HG02798 (cell line): ENCODE measurements at regions not wholly inside any gene's neighbourhood (a gene's known extent, or its start where the extent isn't known, plus 50 kb on each side); places are given as distances from the start of the nearest gene placed in this dataset.

Experiments used
- ATAC-seq: cut with Tn5 transposase; IDR thresholded peaks from one replicate; pipeline ENCODE4 v1.9.1; 2021; ENCODE audit warnings: mild to moderate bottlenecking; ENCODE audit not compliant: unreplicated experiment, poor library complexity

DNA sequence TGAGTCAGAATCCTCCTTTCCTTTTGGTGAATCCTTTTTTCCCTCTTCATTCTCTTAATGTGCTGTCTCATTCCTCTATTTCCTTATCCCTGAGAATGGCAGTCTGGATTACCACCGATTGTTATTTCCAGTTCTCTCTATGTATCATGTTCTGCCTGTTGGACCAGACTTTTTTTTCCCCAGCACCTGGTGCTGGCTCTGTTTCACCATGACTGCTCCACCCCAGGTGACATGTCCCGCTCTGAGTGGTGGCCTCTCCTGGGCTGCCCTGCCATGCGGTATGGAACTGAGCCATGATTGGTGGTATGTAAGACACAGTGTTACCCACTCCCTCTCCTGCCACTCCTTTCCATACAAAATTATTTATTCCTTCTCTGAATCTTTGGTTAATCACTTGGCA lies 399.9 kb downstream of the GATA3 start:
- no peak for ATAC-seq

DNA sequence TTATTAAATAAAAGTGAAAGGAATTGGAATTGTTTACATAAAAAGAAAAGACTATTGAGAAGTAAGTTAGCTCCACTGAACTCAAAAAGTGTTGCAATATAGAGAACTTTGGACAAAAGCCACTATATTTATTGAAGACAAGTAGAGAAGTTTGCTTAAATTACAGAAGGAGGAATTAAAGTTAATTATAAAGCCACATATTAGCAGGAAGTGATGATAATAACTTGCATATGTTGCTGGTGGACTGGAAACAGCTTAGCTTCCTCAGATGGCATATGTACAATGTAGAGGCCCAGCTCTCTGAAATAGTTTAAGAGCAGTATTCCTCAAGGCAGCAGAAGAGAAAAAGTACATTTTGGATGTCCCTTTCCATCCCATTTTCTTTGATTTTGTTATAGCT lies 400.7 kb downstream of the GATA3 start:
- ATAC-seq: no peak

DNA sequence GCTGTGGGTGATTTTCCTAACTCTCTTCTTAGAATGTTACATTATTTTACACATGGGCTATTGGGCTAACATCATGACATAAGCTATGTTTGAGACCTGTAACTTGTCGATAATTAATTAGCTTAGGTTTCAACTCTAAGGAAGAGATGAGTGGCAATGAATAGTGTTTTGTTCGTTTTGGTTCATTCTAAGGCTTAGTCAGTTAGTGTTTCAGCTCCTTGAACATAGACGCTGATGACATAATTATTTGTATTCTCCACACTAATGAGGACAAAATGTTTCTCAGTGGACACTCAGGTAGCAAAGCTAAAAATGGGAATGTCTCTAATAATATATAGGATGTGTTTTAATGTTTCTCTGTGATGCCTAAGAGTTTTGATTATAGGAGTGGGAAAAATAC lies 401.9 kb downstream of the GATA3 start:
- ATAC-seq: no peak

DNA sequence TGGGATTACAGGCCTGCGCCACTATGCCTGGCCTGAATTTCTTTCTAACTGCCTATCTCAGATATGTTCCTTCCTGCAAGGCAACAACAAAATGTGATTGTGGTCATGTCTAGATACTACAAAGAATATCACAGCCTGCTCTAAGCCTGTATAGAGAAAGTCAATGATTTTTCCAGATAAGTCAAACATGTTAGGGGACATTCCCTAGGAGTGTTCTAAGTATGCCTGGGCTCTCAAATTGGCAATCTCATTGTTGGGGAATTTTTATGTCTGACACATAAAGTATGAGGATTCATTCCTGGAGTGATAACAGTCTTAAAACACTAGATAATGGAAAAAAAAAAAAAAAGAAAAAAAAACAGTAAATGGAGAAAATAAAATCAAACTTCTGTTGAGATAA lies 406.1 kb downstream of the GATA3 start:
- ATAC-seq: no peak

DNA sequence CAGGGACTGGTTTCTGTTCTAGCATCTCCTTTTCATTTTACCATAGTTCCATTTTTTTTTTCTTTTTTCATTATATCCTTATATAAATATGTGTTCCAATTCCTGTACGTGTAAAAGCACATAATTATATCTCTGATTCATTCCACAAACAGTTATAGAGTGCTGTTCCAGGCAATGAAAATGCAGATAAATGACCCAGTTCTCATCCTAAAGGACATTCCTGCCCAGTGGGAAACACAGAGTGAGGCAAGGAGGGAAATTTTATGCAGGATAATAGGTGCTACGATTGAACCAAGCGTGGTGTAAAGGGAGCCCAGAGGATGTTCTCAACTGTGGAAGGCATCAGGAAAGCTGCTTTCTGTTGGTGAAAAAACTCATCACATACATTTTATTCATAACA lies 408.1 kb downstream of the GATA3 start:
- ATAC-seq: no peak

DNA sequence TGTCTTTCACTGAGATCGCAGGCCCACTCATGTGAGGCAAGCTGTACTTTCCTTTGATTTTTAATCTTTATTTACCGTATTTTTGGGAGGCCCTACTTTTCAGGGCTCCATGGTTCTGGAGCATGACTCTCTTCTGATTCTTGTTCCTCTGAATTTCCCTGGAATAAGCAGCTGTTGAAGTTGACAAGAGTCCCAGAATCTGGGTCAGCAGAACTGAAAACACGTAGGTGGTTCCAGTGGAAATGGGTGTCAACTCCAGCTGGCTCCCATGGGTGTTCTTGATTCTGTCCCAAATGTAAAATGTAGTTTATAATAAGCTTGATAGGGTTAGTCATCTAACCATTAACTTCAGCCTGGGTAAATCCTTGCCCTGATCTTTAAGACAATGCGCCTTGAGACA lies 409.4 kb downstream of the GATA3 start:
- ATAC-seq: no peak

DNA sequence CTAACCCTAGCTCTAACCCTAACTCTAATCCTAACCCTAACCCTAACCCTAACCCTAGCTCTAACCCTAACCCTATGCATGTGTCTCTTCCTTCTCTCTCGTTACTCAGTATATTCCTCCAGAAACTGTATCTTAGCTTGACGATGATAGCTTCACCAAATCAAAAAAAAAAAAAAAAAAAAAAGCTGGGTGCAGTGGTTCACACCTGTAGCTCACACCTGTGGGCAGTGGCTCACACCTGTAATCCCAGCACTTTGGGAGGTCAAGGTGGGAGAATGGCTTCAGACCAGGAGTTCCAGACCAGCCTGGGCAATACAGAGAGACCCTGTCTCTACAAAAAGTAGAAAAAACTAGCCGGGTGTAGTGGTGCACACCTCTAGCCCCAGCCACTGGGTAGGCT lies 414.0 kb downstream of the GATA3 start:
- ATAC-seq: no peak

DNA sequence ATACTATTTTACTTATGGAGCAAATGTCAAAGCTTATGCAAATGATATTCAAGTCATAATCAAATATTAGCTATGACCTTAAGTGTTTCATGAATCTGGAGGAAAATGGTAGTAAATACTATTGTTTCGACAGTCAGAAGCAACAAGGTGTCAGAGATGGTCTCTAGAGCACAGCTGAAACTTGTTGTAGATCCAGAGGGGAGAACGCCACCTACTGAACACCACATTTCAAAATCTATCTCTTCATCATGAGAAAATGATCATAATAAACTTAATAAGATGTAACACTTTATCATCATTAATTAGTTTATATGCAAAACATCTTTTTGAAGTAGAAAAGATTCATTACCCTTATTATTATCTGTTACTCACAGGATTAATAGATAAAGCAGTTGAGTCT lies 418.7 kb downstream of the GATA3 start:
- no peak for ATAC-seq

DNA sequence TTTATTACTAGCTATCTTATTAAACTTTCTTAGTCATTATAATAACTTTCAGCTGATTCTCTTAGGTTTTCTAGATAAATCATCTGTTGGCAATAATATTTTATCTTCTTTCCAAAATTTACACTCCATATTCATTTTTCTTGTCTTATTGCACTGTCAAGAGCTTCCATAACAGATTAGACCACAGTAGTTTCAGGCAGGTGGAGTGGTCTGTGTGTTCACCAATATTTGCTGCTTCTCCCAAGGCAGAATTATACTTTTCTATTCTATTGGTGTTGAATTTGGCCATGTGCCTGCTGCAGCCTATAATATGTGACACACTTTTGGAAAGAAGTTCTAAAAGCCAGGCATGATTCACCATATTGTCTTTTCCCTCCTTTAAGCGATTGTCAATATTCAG lies 422.8 kb downstream of the GATA3 start:
- no peak for ATAC-seq

DNA sequence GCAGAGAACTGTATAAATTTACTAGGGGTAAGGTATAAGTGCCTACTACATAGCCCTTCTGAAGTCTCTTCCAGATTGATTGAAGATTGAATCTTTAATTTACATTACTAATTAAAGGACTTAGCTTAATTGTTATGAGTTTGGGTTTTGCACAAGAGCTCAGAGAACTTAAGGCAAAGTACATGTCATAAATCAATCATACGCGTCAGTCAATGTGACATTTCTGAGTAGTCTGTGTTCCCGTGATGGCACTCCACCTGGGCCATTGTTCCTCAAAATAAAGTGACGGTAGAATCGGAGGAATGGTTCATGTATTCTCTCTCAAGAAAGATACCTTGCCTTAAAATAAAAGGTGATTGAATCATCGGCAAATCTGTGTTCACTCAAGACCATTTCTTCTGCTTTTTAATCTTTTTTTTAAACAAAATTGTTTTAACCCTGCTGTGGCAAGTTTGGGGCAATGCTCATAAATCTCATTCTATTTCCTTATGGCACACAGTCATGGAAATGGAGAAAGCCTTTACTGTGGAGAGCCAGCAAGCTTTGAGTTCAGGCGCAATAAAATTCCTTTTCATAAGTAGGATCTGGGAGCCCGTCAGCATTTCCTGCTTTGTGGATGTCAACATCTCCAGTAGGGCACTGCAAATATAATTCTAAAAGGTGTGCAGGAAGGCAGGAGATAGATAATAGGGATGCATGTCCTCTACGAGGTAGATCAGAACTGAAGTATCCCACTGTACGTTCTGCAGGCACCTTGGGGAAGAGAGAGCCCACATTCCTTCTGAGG lies 427.4 kb downstream of the GATA3 start:
- ATAC-seq: no peak

DNA sequence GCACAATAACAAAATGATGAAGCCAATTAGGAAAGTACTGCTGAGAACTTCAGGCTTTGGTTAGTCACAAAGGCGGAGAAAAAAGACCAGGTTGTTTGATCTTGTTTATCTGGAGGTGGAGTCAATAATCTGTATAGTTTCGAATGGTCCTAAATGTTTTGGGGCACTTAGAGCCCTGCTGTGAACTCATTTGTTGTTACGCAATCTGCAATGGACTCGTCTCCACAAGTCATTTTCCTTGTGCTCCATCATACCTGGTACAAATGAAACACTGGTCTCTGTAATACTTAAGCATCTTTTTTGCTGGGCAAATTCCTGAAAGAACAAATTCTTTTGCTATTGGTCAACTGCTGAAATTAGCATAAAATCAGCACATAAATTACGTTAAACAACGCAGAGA lies 430.5 kb downstream of the GATA3 start:
- no peak for ATAC-seq

DNA sequence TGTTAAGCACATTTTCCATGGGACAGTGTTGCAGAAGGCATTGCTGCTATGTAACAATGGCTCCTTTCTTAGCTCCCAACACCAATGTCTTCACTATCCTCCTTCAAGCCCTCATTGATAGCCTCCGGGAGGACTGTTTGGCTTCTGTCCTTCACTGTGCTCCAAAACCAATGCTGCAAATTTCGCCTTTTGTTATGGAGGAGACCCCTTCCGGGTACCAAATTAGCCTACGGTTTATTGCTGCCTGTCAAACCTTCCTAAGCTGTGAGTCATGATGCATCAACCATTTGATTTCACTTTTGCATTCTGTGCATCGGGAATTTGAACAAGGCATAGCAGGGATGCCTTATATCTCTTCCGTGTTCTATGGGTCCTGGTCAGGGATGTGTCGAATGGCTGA lies 432.9 kb downstream of the GATA3 start:
- ATAC-seq: no peak

DNA sequence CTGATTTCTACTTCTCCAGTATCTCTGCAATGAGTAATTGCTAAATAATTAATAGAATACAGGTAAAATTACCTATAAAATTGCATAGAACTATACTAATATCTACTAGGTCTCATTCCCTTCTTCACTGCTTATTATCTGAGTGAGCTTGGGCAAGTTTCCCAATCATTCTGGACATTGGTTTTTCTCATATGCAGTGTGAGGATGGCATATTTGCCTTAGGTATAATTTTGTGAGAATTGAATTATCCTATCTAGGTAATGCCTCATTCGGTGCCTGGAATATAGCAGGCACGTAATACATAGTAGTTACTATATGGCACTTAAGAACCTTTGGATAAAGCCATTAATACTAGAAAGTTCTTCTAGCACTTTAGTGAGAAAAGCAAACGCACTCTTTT lies 434.7 kb downstream of the GATA3 start:
- ATAC-seq: no peak

DNA sequence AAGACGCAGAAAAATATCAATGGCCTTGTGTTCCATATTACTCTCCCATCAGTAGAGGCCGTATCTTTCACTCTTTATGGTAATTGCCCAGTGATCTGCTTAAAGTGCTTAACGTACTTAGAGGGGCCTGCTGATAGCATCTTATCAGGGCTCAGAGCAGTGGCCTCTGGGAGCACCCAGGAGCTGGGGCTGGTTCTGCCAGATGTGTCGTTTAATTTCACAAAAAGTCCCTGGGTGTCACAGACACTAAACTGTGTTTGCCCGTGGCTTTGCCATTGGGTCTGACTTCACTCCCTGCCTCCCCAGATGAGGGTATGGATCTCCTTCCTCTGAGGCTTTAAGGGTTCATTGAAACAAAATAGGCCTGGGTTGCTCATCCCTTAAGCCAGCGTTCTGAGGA lies 435.3 kb downstream of the GATA3 start:
- ATAC-seq: no peak

DNA sequence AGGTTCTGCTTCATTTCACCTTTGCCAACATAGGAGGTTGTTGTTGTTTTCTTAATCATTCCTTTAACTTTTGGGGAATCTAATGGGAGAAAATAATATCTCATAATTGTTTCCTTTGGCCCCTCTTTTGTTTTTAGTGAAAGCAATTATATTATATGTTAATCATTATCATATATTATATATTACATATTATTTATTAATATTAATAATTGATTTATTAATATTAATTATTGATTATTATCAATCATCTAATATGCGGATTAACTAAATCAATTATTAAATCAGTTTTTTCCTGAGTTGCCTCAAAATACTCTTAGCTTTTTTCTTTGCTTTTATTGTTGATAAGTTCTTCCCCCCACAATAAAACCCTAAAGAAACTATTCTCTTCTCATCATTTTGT lies 443.8 kb downstream of the GATA3 start:
- no peak for ATAC-seq

DNA sequence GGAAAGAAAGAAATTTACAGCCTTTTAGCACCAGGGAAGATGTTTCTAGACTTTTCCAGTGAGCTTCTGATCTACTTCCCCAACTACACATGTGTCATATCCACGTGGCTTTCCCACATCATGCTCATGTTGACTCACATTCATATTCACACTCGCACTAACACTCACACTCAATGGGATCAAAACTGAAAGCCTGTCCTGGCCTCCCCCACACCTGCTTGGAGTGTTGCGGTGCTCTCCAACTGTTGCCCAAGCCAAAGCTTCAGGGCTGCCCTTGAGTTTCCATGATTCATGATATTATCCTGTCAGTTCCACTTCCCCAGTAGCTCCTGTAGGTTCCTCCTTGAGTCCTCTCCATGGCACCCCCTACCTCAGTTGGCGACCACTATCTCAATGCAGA lies 444.4 kb downstream of the GATA3 start:
- ATAC-seq: no peak

DNA sequence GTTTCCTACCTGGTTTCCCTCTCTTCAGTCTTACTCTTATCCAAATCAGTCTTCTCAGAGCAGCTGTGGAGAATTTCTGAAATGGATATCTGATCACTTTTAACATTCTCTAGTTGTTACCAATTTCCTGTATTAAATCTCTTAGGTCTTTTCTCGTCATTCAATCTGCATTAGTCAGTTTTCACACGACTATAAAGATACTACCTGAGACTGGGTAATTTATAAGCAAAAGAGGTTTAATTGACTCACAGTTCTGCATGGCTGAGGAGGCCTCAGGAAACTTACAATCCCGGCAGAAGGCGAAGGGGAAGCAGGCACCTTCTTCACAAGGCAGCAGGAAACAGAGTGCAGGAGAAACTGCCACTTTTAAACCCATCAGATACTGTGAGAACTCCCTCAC lies 444.8 kb downstream of the GATA3 start:
- ATAC-seq: no peak

DNA sequence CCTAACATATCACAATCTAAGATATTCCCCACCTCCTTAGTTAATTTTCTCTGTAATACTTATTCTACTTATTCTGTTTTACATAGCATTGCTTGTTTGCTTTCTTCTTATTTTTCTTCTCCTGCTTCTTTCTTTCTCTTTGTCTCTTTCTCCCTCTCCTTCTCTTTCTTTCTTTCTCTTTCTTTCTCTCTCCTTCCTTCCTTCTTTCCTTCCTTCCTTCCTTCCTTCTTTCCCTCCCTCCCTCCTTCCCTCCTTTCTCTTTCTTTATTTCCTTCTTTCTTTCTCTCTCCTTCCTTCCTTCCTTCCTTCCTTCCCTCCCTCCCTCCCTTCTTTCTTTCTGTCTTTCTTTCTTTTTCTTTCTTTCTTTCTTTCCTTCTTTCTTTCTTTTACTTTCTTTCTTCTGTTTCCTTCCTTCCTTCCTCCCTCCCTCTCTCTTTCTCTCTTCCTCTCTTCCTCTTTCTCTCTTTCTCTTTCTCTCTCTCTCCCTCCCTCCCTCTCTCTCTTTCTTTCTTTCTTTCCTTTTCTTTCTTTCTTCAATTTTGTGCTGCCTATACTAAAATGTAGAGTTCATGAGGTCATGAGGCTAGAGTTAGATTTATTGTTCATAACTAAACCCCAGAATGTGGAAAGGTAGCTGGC lies 445.4 kb downstream of the GATA3 start:
- ATAC-seq: no peak

DNA sequence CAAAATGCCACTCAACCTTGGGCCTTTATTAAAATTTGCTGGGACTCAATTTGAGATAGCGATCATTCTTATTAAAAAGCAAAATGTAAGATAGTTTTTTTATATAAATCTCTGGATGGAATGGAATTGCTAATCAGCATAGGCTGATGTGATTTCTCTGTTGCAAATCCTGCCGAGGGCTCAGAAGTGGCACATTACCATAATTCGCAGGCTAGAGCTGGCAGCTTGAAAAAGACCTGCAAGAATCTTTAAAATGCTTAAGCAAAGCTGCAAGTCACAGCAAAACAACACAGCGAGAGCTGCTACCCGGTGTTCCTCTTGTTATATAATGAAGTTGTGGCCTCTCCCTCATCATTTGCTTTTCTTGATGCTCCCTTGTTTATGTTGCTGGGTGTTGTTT lies 448.1 kb downstream of the GATA3 start:
- ATAC-seq: no peak

DNA sequence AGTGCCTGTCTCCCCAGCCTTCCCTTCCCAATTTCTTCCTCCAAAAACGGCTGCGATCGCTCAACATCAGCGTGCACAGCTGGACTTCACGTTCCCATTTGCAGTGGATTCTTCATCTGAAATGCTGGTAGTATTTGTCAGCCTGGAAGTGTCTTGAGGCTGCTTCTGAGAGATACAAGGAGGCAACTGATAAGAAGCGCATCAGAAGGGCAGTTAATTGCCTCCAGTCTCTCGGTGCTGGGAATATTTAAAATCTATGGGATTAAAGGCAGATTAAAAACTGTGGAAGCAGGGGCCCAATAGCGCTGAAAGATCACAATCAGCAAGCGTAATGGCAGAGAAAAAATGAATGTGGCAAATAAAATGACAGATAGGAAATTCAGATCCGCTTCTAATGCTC lies 450.0 kb downstream of the GATA3 start:
- ATAC-seq: no peak

DNA sequence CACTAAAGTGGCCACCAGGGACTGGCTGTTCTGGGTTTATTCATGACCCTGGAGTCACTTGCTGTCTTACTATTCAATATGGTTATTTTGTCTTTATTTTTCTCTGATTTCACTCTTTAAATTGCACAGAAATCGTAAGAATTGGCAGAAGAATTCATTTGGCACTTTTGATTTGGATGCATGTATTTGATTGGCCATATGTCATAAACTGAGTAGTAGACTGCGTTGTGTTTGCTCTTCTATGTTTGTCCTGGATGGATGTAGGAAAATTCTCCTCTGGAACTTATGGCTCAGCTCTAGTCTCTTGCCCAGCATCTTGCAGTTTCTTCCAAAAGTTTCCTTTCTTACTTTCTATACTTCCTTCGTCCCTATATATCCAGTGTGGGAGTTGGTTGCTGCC lies 452.7 kb downstream of the GATA3 start:
- ATAC-seq: no peak

DNA sequence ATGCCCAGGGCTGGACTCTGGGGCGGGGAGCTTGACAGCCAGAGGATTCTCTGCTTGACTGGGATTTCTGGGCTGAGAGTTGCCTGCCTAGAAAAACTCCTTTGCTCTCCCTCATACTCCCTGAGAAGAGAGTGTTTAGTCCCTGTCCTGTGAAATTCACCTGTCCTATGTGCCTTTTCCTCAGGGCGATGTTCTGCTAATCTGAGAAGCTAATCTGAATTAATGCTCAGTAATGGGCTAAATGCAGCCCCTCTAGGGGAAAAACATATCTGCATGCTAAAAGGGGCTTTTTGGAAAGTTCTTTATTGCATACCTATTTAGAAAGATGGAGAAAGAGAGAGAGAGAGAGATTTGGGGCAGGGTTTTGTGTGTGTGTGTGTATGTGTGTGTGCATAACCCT lies 454.4 kb downstream of the GATA3 start:
- ATAC-seq: no peak
